ENCODE measurements at regions not wholly inside any gene's neighbourhood (a gene's known extent, or its start where the extent isn't known, plus 50 kb on each side); places are given as distances from the start of the nearest gene placed in this dataset.
A peak's percentile ranks its signal among the peaks of the same experiment; 100 is the strongest.

GRCh38 chr22:27312565-27312964 lies 489.0 kb downstream of the MN1 start:
- Histone ChIP-seq H3K9me3 (replicated peaks in 1 of 3) (no peaks in the 10 kb centered on the region), H3K27ac (no peak overlapping the region), H3K27me3 (no peaks in the 10 kb centered on the region), H3K4me1 (replicated peaks in 1 of 2) (no peaks in the 10 kb centered on the region), H3K4me3 (no peak overlapping the region), H3K36me3 (replicated peaks in 1 of 2) (no peaks in the 10 kb centered on the region)
- DNase-seq: no peak
- 73 to 85% (median 75%) methylated on average over 7 to 8 of the region's 8 CpGs for WGBS, 4 donors
- no peak for TF ChIP-seq POLR2A (IDR thresholded peaks at IDR 0.05)
- TF ChIP-seq, protein P1, sequence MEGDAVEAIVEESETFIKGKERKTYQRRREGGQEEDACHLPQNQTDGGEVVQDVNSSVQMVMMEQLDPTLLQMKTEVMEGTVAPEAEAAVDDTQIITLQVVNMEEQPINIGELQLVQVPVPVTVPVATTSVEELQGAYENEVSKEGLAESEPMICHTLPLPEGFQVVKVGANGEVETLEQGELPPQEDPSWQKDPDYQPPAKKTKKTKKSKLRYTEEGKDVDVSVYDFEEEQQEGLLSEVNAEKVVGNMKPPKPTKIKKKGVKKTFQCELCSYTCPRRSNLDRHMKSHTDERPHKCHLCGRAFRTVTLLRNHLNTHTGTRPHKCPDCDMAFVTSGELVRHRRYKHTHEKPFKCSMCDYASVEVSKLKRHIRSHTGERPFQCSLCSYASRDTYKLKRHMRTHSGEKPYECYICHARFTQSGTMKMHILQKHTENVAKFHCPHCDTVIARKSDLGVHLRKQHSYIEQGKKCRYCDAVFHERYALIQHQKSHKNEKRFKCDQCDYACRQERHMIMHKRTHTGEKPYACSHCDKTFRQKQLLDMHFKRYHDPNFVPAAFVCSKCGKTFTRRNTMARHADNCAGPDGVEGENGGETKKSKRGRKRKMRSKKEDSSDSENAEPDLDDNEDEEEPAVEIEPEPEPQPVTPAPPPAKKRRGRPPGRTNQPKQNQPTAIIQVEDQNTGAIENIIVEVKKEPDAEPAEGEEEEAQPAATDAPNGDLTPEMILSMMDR (IDR thresholded peaks at IDR 0.05): no peak
- intact Hi-C loops (cut with DNase I): no loop called here

DNA sequence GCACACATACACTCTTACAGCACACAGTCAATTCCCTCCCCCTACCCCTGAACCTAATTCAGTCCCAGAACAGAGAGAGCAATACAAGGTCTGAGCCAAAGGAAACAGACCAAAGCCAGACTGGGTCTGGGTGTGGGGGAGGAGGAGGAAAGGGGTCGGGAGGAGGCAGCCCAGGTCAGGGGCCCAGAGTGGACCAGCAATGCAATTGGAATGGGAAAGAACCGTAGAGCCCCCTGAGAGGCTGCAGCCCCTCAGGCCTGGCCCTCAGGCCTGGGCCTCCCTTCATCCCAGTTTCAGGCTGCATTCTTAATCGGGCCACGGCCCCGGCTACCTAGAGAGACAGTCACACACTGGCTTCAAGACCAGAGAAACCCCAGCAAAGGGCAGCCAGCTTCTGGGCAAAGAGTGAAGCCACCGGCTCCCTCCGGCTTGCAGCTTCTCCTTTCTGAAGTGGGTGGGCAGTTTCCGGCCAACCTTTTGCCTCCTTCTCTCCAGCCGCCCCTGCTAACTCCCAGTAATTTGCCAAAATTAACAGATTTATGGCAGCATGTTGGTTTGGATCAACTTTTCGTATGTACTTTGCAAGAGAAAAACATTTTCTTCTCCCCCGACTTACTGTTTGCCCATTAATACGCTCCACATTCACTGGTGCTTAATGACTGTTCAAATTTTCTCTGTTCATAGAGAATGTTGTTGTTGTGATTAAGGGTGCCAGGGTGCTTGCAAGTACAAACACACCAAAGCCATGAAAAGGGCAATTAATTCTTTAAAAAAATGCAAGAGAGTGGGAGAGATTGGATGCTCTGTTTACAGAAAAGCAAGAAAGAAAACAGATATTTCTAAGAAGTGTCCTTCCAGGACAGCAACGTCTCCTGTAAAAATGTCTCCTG lies 488.3 kb downstream of the MN1 start:
- DNase-seq: no peak

GRCh38 chr22:27314276-27314807 lies 487.2 kb downstream of the MN1 start:
- no peaks in the 10 kb centered on the region for H3K27me3 ChIP-seq
- DNase-seq: no peak
- TF ChIP-seq, protein P1 (IDR thresholded peaks at IDR 0.05): no peak
- TF ChIP-seq POLR2A (IDR thresholded peaks at IDR 0.05): no peak
- no peaks in the 10 kb centered on the region for H3K9me3 ChIP-seq (replicated peaks in 1 of 3)
- H3K36me3 ChIP-seq (replicated peaks in 1 of 2): no peaks in the 10 kb centered on the region
- H3K4me3 ChIP-seq: no peak overlapping the region
- intact Hi-C loops (cut with DNase I): no loop called here
- H3K27ac ChIP-seq: peak overlapping the region in 1 of 5 donors; percentile 22
- 69 to 80% (median 74%) methylated on average over 9 of the region's 9 CpGs for WGBS, 4 donors
- H3K4me1 ChIP-seq (replicated peaks in 1 of 2): peaks cover 0 to 4% of the 10 kb centered on the region in 2 donors

More for the DNA sequence above, 488.3 kb downstream of the MN1 start:
- 56 to 63% (median 56%) methylated on average over 13 of the region's 13 CpGs for WGBS, 4 donors
- TF ChIP-seq, protein P1 (IDR thresholded peaks at IDR 0.05): no peak
- TF ChIP-seq POLR2A (IDR thresholded peaks at IDR 0.05): no peak
- Histone ChIP-seq H3K4me1 (replicated peaks in 1 of 2) (peaks cover 0 to under 1% of the 10 kb centered on the region in 2 donors), H3K27me3 (no peaks in the 10 kb centered on the region), H3K9me3 (replicated peaks in 1 of 3) (no peaks in the 10 kb centered on the region), H3K36me3 (replicated peaks in 1 of 2) (no peaks in the 10 kb centered on the region), H3K4me3 (no peak overlapping the region), H3K27ac (peak overlapping the region in 1 of 5 donors; percentile 17)
- intact Hi-C loops (cut with DNase I): no loop called here

- Histone ChIP-seq H3K9me3 (replicated peaks in 1 of 3) (no peaks in the 10 kb centered on the region), H3K36me3 (replicated peaks in 1 of 2) (no peaks in the 10 kb centered on the region), H3K27ac (no peak overlapping the region), H3K27me3 (no peaks in the 10 kb centered on the region), H3K4me3 (no peak overlapping the region), H3K4me1 (replicated peaks in 1 of 2) (peaks cover 0 to 4% of the 10 kb centered on the region in 2 donors)
- TF ChIP-seq POLR2A (IDR thresholded peaks at IDR 0.05): no peak
- TF ChIP-seq, protein P1 (IDR thresholded peaks at IDR 0.05): no peak
- no peak for DNase-seq
- intact Hi-C loops (cut with DNase I): no loop called here
- WGBS, 4 donors: 87 to 91% (median 88%) methylated on average over 4 of the region's 4 CpGs
Observed at GRCh38 chr22:27315833-27316232, 485.7 kb downstream of the MN1 start.

Data from adrenal gland (tissue), 9 donors.